ENCODE measurements at regions not wholly inside any gene's neighbourhood (a gene's known extent, or its start where the extent isn't known, plus 50 kb on each side); places are given as distances from the start of the nearest gene placed in this dataset.

DNA sequence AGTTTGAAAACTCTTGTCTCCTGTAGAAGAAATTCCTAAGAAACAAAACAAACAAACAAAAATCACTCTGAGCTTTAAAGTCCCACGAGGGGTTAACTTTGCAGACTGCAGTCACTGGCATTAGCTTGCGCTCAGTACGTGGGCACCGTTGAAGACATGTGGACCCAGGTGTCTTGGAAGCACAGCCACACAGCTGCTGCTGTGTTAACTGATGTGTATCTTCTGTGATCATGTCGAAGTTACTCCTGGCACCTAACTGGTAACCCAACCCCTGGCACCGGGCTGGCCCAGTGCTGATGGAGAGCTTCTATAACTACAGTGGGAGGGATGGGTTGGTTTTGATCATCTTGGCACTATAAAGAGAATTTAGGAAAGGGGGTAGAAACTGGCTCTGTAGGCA, 51.6 kb upstream of the FHL2 start:
- TF ChIP-seq ZNF501 (tag by site-specific recombination; IDR thresholded peaks at IDR 0.05) (no peak), SALL2 (tag by site-specific recombination; IDR thresholded peaks at IDR 0.05; ENCODE audit: borderline replicate concordance) (no peak)
- TF ChIP-seq, protein P1, sequence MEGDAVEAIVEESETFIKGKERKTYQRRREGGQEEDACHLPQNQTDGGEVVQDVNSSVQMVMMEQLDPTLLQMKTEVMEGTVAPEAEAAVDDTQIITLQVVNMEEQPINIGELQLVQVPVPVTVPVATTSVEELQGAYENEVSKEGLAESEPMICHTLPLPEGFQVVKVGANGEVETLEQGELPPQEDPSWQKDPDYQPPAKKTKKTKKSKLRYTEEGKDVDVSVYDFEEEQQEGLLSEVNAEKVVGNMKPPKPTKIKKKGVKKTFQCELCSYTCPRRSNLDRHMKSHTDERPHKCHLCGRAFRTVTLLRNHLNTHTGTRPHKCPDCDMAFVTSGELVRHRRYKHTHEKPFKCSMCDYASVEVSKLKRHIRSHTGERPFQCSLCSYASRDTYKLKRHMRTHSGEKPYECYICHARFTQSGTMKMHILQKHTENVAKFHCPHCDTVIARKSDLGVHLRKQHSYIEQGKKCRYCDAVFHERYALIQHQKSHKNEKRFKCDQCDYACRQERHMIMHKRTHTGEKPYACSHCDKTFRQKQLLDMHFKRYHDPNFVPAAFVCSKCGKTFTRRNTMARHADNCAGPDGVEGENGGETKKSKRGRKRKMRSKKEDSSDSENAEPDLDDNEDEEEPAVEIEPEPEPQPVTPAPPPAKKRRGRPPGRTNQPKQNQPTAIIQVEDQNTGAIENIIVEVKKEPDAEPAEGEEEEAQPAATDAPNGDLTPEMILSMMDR (tag by site-specific recombination; IDR thresholded peaks at IDR 0.05) = no peak
- TF ChIP-seq, protein P2, sequence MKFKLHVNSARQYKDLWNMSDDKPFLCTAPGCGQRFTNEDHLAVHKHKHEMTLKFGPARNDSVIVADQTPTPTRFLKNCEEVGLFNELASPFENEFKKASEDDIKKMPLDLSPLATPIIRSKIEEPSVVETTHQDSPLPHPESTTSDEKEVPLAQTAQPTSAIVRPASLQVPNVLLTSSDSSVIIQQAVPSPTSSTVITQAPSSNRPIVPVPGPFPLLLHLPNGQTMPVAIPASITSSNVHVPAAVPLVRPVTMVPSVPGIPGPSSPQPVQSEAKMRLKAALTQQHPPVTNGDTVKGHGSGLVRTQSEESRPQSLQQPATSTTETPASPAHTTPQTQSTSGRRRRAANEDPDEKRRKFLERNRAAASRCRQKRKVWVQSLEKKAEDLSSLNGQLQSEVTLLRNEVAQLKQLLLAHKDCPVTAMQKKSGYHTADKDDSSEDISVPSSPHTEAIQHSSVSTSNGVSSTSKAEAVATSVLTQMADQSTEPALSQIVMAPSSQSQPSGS (tag by site-specific recombination; IDR thresholded peaks at IDR 0.05; ENCODE audit: low read depth) = no peak
- TF ChIP-seq, protein P3, sequence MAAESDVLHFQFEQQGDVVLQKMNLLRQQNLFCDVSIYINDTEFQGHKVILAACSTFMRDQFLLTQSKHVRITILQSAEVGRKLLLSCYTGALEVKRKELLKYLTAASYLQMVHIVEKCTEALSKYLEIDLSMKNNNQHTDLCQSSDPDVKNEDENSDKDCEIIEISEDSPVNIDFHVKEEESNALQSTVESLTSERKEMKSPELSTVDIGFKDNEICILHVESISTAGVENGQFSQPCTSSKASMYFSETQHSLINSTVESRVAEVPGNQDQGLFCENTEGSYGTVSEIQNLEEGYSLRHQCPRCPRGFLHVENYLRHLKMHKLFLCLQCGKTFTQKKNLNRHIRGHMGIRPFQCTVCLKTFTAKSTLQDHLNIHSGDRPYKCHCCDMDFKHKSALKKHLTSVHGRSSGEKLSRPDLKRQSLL (tag by site-specific recombination; IDR thresholded peaks at IDR 0.05) = no peak
